Fibroblast of skin of left biceps (primary cell): ENCODE measurements at regions not wholly inside any gene's neighbourhood (a gene's known extent, or its start where the extent isn't known, plus 50 kb on each side); places are given as distances from the start of the nearest gene placed in this dataset.
A peak's percentile ranks its signal among the peaks of the same experiment; 100 is the strongest.
"Not testable (repeated sequence)": the region's sequence is repeated elsewhere in the genome, so short reads cannot be mapped to it uniquely, and the experiment has no call there.

ENCODE experiments used
- DNase-seq, 2 experiments: peaks; one replicate each; pipeline ENCODE4 v3.0.0-alpha.2; 2013; ENCODE audit warnings: low read depth in 2 of 2

DNA sequence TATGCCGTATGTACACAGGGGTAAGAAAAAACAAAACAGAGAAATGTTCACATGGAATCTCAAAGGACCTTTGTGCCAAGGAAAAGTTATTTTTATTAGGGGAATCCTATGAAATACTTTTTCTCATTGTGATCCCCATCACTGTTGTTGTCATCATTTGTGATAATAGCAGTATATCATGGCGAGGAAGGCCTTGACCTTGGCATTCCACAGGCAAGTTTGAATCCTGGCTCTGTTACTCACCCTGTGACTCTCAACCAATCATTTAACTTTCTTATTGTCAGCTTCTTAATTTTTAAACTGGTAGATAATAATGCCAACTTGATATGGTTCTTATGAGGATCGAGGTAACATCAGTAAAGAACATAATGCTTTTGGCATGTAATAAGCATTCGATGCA, 142.2 kb upstream of the DDHD1 start:
- no peak for DNase-seq

- no peak for DNase-seq
Measured at GRCh38 chr14:53286301-53286700, 133.2 kb upstream of the DDHD1 start.

DNA sequence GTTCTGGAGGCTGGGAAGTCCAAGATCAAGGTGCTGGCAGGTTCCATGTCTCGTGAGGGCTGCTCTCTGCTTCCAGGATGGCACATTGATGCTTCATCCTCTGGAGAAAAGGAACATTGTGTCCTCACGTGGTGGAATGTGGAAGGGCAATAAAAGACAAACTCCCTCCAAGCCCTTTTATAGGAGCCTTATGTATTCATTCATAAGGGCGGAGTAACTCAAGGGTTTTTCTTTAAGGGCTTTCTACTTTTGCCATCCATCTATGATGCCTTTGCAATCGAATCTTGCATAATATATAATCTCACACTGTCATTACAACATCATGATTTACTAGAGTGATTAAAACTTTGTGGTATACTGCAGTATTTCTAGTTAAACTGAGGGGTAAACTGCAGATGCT, 132.7 kb upstream of the DDHD1 start:
- no peak for DNase-seq

DNA sequence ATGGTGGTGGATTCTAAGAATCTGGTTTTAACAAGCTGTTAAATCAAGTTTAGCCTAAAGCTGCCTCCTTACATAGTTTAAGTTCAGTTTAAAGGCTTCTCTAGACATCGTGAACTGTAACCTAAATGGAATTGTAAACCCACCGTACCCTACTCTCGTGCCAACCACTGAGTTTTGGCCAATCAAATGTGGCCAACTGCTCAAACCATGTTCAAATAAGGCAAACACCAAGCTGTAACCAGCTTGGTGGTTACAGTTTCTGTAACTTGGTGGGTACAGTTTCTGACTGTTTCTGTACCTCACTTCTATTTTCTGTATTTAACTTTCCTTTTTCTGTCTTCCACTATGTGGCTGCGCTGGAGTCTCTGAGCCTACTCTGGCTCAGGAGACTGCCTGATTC, 131.9 kb upstream of the DDHD1 start:
- DNase-seq: no peak

DNA sequence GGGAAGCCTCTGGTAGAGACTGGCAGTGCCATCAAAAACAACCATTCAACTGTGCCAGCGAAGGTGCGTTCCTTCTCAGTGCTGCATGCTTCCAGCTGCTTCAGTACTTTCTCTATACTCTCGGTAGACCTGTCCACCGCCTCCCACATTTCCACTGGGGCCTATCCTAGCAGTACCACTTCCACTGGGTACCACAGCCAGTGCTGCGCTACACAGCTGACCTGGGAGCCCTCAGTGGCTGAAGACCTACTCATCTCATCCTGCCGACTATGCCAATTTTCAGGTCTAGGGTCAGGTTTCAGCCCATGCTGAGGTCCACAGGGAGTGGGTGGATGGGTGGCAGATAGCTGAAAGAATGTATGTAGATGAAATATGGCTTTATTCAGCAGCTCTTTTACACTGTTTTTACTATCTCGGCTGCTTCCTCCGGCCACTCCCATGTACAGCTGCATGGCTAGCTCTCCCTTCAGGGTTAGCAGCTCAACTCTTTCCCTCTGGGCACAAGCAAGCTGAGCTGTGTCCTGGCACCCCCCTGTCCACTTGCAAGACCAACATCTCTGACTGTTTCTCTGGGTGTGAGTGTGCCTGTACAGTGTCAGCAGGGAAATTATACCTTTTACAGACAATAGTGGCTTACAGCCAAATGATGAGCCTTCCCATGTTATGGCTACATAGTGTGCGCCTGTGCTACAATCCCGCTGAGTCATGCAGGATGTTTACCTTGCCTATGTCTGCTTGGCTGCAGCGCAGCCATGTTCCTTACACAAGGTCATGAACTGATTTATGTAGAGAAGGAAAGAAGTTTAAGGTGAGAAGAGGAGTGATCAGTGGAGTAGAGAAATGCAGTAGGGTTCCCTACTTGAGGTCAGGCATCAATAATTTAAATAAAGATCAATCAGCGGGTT, 125.7 kb upstream of the DDHD1 start:
- no peak for DNase-seq

DNA sequence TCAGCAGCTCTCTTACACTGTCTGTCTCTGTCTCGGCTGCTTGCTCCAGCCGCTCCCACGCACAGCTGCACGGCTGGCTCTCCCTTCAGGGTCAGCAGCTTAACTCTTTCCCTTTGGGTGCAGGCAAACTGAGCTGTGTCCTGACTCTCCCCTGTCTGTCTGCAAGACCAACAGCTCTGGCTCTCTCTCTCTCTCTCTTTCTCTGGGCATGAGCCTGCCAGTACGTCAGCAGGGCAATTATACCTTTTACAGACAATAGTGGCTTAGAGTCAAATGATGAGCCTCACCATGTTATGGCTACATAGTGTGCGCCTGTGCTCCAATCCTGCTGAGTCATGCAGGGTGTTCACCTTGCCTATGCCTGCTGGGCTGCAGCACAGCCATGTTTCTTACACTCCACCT, 120.5 kb upstream of the DDHD1 start:
- DNase-seq: no peak

DNA sequence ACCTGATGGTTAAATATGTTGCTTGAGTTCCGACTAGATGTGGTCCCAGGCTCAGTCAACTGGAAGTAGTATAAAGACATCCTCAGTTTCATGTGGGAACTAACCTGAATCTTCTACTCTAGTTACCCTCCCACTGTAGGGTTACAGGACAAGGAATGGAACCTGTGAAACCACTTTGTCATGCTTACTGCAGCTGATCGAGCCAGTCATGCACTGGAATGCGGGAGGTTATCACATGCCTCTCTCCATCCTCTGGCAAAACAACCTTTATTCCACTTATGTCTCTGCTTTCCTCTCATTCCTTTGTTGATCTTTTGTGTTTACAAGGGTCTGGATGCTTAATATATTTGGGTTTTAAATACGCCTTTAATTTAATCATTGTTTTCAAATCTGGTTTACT, 111.9 kb upstream of the DDHD1 start:
- no peak for DNase-seq

DNA sequence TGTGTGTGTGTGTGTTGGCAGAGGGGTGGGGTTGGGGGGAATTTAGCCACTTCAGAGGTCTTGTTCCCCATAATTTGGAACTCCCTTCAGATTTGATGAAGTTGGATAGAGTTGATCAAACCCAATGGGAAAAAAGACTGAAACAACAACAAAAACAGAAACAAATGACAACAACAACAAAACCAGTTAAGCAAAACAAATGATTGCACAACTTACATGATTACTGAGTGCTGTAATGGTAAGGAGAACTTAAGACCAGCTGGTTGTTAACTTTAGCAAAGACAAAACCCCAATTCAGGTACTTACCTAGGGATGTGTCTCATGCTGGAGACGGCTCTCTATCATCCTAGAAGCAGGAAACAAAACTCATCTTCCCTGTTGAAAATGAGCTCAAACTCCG, 107.8 kb upstream of the DDHD1 start:
- no peak for DNase-seq

- no peak for DNase-seq
Measured at GRCh38 chr14:53260286-53260685, 107.2 kb upstream of the DDHD1 start.

DNA sequence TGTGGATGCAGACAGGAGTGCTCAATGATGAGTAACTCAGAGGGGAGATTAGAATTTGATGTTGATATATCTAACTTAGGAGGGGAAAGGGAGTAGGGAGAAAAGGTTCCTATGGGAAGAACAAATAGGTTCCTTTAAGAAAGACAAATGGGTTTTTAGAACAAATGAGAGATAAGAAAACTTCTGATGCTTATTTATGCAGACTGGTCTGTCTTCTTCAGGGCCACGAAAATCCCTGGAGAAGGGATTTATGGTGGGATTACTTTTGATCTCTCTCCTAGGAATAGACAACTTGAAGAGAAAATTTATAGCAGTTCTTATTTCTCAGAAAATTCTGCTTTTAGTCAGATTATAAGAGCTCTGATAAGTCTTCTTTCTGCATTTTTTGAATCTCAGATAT, 99.0 kb upstream of the DDHD1 start:
- DNase-seq: no peak

GRCh38 chr14:53249059-53249458, 95.9 kb upstream of the DDHD1 start:
- no peak for DNase-seq

DNA sequence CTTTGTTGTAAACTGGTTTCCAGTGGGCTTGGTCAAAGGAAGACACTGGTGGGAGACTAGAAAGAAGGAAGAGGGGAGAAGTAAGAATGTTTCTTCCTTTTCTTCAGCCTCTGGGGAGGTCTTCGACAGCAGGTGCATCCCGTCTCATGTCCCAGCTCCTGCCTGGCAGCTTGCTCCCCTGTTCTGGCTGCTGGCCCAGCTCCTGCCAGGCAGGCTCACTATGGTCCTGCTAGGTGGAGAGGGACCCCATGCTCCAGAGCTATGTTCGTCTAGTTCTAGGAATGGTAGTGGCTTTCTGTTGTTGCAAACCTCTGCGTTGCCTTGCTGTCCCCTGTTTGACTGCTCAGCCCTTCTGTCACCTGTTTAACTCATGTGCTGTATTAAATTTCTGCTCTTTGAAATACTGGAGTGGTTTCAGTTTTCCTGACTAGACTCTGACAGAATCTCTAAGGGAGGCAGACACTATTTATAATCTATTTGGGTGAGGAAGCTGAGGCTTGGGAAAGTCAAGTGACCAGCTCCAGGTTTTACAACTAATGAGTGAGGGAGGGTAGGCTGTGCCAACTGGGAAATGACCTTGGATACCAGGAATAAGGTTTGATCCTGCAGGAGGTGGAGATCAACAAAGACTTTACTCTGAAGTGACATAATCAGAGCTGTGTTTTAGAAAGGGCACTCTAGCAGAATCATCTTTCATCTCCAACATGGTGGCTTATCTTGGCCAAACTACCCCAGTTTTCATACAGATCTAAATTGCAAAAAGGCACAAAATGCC, 94.7 kb upstream of the DDHD1 start:
- DNase-seq: no peak

GRCh38 chr14:53242898-53243297, 89.8 kb upstream of the DDHD1 start:
- DNase-seq: not testable (repeated sequence)

- DNase-seq: no peak
Measured at GRCh38 chr14:53237488-53237887, 84.4 kb upstream of the DDHD1 start.

DNA sequence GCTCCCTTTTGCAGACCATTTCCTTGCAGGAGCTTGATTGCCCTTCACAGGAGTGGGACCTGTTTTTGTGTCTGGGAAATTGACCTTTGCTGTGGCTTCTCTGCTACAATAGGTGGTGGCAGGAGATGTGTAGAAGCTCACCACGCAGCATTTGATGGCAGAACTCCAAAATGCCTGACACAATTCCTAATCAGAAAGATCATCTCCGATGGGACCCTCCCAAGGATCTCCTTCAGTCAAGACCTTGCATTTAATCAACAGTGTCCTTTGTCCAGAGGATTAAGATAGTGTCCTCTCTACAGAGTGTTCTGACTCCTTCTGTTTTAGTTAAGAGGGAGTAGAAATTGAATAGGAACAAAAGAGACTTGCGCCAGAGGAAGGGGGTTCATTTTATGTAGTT, 83.6 kb upstream of the DDHD1 start:
- DNase-seq: no peak

DNA sequence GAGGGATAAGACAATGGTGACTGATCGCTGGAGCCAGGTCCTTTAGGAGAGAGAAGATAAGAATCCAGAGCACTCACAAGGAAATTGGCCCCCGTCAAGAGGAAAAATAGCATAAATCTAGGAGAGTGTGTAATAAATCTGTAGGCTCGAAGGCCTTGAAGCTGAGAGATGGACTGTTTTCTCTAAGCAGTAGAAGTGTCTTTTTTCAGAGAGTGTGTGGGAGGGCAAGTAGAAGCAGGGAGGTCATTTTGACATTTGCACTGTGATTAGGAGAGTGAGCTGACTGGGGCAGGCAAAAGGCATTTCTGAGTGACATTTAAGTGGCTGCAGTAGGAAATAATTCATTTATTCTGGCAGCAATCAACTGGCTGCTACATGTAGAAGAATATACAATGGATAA, 78.0 kb upstream of the DDHD1 start:
- DNase-seq: no peak

DNA sequence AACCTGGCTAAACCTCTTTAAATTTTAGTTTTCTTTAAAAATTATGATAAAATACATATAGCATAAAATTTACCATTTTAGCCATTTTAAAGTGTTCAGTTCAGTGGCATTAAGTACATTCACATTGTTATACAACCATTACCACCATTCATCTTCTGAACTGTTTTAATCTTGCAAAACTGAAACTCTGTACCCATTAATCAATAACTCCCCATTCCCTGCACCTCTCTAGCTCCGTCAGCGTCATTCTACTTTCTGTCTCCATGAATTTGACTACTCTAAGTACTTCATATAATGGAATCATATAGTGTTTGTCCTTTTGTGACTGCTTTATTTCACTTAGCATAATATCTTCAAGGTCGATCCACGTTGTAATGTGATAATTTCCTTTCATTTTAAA, 75.8 kb upstream of the DDHD1 start:
- no peak for DNase-seq

DNA sequence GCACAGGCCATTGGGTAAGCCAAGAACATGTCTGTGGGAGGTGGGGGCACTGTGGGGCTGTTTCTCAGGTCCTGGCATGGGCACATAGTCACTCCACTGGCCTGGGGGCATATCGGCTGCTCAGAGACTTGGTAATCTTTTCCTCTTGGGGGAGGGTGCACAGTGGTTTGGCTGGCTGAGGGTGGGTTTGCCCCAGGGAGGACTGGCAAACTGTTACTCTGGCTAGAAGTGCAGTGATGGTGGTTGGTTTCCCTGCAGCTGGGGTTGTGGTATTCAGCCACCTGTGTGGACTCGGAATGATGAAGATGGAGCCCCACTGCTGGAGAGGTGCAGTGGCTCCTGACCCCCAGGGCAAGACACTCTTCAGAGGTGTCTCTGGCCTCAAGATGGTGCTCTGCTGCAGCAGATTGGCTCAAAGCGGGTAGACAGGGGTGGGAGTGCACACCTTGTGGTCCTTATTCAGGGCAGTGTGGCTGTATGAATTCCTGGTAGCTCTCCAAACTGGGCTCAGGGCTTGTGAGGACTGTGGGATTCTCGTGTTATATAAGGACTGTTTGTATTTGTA, 74.1 kb upstream of the DDHD1 start:
- DNase-seq: no peak

- DNase-seq: no peak
Measured at GRCh38 chr14:53226553-53226952, 73.4 kb upstream of the DDHD1 start.

DNA sequence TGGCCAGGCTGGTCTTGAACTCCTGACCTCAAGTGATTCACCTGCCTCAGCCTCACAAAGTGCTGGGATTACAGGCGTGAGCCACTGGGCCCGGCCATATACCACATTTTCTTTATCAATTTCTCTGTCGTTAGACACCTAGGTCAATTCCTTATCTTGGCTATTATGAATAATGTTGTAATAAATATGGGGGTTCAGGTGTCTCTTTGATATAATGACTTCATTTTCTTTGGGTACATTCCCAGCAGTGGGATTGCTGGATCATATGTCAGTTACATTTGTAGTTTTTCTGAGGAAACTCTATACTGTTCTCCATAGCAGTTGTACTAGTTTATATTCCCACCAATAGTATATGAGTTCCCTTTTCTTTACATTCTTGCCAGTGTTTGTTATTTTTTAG, 67.8 kb upstream of the DDHD1 start:
- no peak for DNase-seq

- no peak for DNase-seq
Measured at GRCh38 chr14:53218161-53218560, 65.0 kb upstream of the DDHD1 start.

DNA sequence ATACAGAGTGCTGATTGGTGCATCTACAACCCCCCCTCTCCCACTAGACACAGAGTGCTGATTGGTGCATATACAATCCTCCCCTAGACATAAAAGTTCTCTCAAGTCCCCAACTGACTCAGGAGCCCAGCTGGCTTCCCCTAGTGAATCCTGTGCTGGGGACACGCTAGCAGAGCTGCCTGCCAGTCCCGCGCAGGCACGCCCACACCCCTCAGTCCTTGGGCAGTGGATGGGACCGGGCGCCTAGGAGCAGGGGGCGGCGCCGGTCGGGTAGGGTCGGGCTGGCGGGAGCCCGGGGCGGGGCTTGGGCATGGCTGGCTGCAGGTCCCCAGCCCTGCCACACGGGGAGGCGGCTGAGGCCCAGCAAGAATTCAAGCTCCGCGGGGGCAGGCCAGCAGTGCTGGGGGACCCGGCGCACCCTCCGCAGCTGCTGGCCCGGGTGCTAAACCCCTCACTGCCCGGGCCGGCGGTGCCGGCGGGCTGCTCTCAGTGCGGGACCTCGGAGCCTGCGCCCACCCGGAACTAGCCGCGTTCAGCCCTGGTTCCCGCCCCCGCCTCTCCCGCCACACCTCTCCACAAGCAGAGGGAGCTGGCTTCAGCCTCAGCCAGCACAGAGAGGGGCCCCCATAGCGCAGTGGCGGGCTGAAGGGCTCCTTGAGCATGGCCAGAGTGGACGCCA, 64.3 kb upstream of the DDHD1 start:
- DNase-seq: peak in 1 of 2 experiments; percentile 4
